HL-60 (cell line): ENCODE measurements at regions not wholly inside any gene's neighbourhood (a gene's known extent, or its start where the extent isn't known, plus 50 kb on each side); places are given as distances from the start of the nearest gene placed in this dataset.

Source experiments
- GABPA ChIP-seq: IDR thresholded peaks from 2 replicates; pipeline ENCODE4 v1.6.1; 2012; ENCODE audit warnings: low read depth
- POLR2AphosphoS5 ChIP-seq: IDR thresholded peaks from 2 replicates; pipeline ENCODE4 v1.6.1; 2012; ENCODE audit warnings: low read depth
- SPI1 ChIP-seq: IDR thresholded peaks from 2 replicates; pipeline ENCODE4 v1.6.1; 2012; ENCODE audit warnings: low read depth, mild to moderate bottlenecking, borderline replicate concordance
- TF ChIP-seq, protein P1 (sequence below): IDR thresholded peaks from one replicate; pipeline ENCODE4 v1.5.1; 2011; ENCODE audit warnings: low read length, control low read depth, inconsistent platforms; ENCODE audit not compliant: insufficient read depth
- TF ChIP-seq, protein P2 (sequence below): IDR thresholded peaks from 2 replicates; pipeline ENCODE4 v1.6.1; 2012; ENCODE audit warnings: low read depth; ENCODE audit not compliant: insufficient replicate concordance

DNA sequence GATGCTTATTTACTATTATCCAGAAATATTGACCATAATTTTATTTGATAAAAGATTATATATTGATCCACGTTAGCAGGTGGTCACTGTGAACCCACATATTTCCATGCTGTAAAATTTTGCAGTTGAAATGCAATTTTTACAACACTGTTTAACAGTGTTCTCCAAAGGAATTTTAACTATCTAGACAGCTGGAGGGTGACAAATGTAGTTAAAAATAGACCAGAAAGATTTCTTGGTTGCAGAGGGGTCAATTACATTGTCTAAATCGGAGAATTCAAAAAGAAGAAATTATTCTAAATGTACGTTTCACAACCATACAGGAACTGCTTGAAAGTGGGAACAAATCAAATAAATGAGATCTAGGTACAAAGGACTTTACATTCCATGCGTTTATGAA, 625.2 kb upstream of the NCAM2 start:
- TF ChIP-seq, protein P1, sequence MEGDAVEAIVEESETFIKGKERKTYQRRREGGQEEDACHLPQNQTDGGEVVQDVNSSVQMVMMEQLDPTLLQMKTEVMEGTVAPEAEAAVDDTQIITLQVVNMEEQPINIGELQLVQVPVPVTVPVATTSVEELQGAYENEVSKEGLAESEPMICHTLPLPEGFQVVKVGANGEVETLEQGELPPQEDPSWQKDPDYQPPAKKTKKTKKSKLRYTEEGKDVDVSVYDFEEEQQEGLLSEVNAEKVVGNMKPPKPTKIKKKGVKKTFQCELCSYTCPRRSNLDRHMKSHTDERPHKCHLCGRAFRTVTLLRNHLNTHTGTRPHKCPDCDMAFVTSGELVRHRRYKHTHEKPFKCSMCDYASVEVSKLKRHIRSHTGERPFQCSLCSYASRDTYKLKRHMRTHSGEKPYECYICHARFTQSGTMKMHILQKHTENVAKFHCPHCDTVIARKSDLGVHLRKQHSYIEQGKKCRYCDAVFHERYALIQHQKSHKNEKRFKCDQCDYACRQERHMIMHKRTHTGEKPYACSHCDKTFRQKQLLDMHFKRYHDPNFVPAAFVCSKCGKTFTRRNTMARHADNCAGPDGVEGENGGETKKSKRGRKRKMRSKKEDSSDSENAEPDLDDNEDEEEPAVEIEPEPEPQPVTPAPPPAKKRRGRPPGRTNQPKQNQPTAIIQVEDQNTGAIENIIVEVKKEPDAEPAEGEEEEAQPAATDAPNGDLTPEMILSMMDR, result no peak
- no peak for TF ChIP-seq POLR2AphosphoS5
- no peak for TF ChIP-seq GABPA
- TF ChIP-seq, protein P2, sequence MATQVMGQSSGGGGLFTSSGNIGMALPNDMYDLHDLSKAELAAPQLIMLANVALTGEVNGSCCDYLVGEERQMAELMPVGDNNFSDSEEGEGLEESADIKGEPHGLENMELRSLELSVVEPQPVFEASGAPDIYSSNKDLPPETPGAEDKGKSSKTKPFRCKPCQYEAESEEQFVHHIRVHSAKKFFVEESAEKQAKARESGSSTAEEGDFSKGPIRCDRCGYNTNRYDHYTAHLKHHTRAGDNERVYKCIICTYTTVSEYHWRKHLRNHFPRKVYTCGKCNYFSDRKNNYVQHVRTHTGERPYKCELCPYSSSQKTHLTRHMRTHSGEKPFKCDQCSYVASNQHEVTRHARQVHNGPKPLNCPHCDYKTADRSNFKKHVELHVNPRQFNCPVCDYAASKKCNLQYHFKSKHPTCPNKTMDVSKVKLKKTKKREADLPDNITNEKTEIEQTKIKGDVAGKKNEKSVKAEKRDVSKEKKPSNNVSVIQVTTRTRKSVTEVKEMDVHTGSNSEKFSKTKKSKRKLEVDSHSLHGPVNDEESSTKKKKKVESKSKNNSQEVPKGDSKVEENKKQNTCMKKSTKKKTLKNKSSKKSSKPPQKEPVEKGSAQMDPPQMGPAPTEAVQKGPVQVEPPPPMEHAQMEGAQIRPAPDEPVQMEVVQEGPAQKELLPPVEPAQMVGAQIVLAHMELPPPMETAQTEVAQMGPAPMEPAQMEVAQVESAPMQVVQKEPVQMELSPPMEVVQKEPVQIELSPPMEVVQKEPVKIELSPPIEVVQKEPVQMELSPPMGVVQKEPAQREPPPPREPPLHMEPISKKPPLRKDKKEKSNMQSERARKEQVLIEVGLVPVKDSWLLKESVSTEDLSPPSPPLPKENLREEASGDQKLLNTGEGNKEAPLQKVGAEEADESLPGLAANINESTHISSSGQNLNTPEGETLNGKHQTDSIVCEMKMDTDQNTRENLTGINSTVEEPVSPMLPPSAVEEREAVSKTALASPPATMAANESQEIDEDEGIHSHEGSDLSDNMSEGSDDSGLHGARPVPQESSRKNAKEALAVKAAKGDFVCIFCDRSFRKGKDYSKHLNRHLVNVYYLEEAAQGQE, result no peak
- TF ChIP-seq SPI1, result no peak
